Common myeloid progenitor, CD34-positive (primary cell): ENCODE measurements at regions not wholly inside any gene's neighbourhood (a gene's known extent, or its start where the extent isn't known, plus 50 kb on each side); places are given as distances from the start of the nearest gene placed in this dataset.
"Not testable (repeated sequence)": the region's sequence is repeated elsewhere in the genome, so short reads cannot be mapped to it uniquely, and the experiment has no call there.

Source experiments
- CTCF ChIA-PET: fragments of 350-600 bp; sonication (Branson Sonifier 250); formaldehyde crosslinking; loops from one replicate; lab custom pipeline; 2021; ENCODE audit warnings: antibody characterized with exemption; lab: Charles Lee
- POLR2A ChIA-PET: fragments of 350-600 bp; sonication (Branson Sonifier 250); formaldehyde crosslinking; loops from one replicate; lab custom pipeline; 2021; ENCODE audit warnings: antibody characterized with exemption; lab: Charles Lee
- DNase-seq, 3 donors: peaks; one replicate each; pipeline versions ENCODE4 v3.0.0 to v3.0.0-alpha.2; 2013
- H3K27ac ChIP-seq, 2 experiments: 1 replicate in 1 of 2; 2 replicates in 1 of 2; pipeline ENCODE4 v1.7.0; 2013; ENCODE audit warnings: inconsistent platforms in 2 of 2, low read length in 2 of 2, mild to moderate bottlenecking in 2 of 2, low read depth in 1 of 2, moderate library complexity in 1 of 2; ENCODE audit not compliant: severe bottlenecking in 2 of 2, insufficient read depth in 1 of 2, poor library complexity in 1 of 2
- H3K27me3 ChIP-seq, 5 experiments: replicated peaks in 2 of 5; 1 replicate in 3 of 5; 2 replicates in 2 of 5; pipeline versions ENCODE4 v1.6.1 to v1.7.0; 2013; ENCODE audit warnings: low read length in 4 of 5, mild to moderate bottlenecking in 2 of 5, moderate library complexity in 2 of 5, inconsistent platforms in 1 of 5; ENCODE audit not compliant: insufficient read depth in 5 of 5, control insufficient read depth in 4 of 5
- H3K36me3 ChIP-seq, 4 experiments: 1 replicate in 2 of 4; 2 replicates in 2 of 4; pipeline versions ENCODE4 v1.6.1 to v1.7.0; 2013; ENCODE audit warnings: low read length in 3 of 4, control low read depth in 1 of 4, mild to moderate bottlenecking in 1 of 4; ENCODE audit not compliant: control insufficient read depth in 4 of 4, insufficient read depth in 4 of 4
- H3K4me1 ChIP-seq, 4 experiments: 1 replicate in 3 of 4; 2 replicates in 1 of 4; pipeline versions ENCODE4 v1.6.1 to v1.7.1; 2013; ENCODE audit warnings: low read length in 3 of 4, mild to moderate bottlenecking in 3 of 4, control low read depth in 1 of 4, inconsistent platforms in 1 of 4, moderate library complexity in 1 of 4; ENCODE audit not compliant: control insufficient read depth in 4 of 4, insufficient read depth in 4 of 4; ENCODE audit errors: control extremely low read depth in 1 of 4
- H3K4me3 ChIP-seq, 7 experiments: 1 replicate in 4 of 7; 2 replicates in 3 of 7; pipeline versions ENCODE4 v1.5.1 to v1.7.0; 2013; ENCODE audit warnings: mild to moderate bottlenecking in 7 of 7, low read length in 6 of 7, moderate library complexity in 6 of 7, inconsistent platforms in 2 of 7, low read depth in 2 of 7, control low read depth in 1 of 7; ENCODE audit not compliant: insufficient read depth in 4 of 7, control insufficient read depth in 1 of 7; ENCODE audit errors: extremely low read depth in 1 of 7
- H3K9me3 ChIP-seq, 5 experiments: 1 replicate in 4 of 5; 2 replicates in 1 of 5; pipeline versions ENCODE4 v1.6.1 to v1.7.1; 2013; ENCODE audit warnings: low read length in 4 of 5, mild to moderate bottlenecking in 2 of 5, inconsistent platforms in 1 of 5, low read depth in 1 of 5, moderate library complexity in 1 of 5; ENCODE audit not compliant: control insufficient read depth in 4 of 5, insufficient read depth in 2 of 5; ENCODE audit errors: control extremely low read depth in 1 of 5
- WGBS: methylation state at CpG from one replicate; pipeline ENCODE4 v1.1.5; 2013; ENCODE audit not compliant: insufficient coverage; 5-methylcytosine and 5-hydroxymethylcytosine counted together

DNA sequence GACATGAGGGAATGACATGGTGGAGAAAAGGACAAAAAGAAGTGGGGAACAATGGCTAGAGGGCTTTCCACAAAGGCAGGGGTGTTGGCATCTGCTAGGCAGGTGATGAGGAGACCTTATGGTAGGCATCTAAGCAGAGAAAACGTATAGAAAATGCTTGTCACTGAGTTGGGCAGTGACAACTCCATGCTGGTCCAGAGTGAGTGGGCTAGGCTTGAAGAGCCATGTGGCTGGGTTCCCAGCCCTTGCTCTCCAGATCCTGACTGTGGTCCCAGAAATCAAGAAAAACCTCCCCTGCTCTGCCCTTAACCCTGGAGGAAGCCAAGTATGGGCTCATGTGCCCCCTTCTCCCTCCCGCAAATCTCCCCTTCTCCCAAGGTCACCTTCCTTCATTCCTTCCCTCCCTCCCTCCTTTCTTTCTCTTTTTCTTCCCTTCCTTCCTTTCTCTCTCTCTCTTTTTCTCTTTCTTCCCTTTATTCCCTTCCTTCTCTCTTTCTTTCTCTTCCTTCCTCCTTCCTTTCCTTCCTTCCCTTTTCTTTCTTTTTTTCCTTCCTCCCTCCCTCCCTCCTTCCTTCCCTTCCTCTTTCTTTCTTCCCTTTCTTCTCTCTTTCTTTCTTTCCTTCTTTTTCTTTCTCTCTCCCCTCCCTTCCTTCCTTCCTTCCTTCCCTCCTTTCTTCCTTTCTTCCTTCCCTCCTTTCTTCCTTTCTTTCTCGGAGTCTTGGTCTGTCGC is 102.8 kb downstream of the NAV1 start:
- no peak for DNase-seq
- Histone ChIP-seq H3K27ac (no peak overlapping the region), H3K4me3 (no peak overlapping the region), H3K27me3 (no peaks in the 10 kb centered on the region), H3K9me3 (no peaks in the 10 kb centered on the region), H3K4me1 (no peaks in the 10 kb centered on the region), H3K36me3 (peaks cover 0 to 9% (median 0%) of the 10 kb centered on the region in 4 experiments)
- ChIA-PET POLR2A (no interaction called here), CTCF (interaction anchor here (1.2 to 1.4 kb wide), 2 partner anchors 35 to 63 kb away, joined by 4 read pairs; no protein-coding TSS in a partner anchor)
- 97% methylated on average over 3 of the region's 4 CpGs for WGBS

DNA sequence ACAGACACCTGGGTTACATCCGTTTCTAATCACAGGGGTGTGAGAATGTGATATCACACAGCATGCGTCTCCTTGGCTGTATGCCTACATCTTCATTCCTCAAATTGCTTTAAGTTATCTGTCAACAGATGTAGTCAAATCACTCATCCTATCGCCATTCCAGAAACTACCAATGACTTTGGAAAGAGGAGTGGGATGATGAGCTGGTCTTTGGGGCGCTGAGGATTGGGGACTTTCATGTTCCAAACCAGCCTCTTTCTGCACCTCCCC is 104.8 kb downstream of the NAV1 start:
- Histone ChIP-seq H3K4me3 (no peak overlapping the region), H3K9me3 (no peaks in the 10 kb centered on the region), H3K36me3 (peaks cover 0 to 7% (median 0%) of the 10 kb centered on the region in 4 experiments), H3K4me1 (peaks cover 0 to 9% (median 5%) of the 10 kb centered on the region in 4 experiments), H3K27ac (no peak overlapping the region), H3K27me3 (peaks cover 0 to 13% (median 0%) of the 10 kb centered on the region in 5 experiments)
- no peak for DNase-seq
- CTCF ChIA-PET, result no interaction called here
- 100% methylated on average over 1 of the region's 4 CpGs for WGBS
- POLR2A ChIA-PET, result no interaction called here

DNA sequence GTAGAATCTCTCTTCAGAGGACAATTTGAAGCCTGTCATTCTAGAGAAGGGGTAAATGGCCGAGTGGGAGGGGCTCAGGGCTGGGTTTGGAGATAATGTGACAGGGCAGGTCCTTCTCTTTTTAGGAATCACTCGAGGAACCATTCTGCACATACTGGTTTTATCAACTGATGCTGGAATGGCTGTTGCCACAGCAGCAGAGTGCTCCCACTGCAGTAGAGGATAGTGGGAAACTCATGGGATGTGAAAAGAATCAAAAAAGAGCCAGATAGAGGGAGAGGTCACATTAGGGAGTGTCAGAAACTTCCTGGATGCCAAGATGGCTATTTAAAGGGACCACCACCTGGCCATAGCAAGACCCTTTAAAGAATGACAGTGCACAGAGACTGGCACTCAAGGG is 105.3 kb downstream of the NAV1 start:
- H3K4me1 ChIP-seq, result peaks cover 0 to 11% (median 7%) of the 10 kb centered on the region in 4 experiments
- no peaks in the 10 kb centered on the region for H3K9me3 ChIP-seq
- peaks cover 0 to 17% (median 2%) of the 10 kb centered on the region in 5 experiments for H3K27me3 ChIP-seq
- no peak for DNase-seq
- ChIA-PET POLR2A (no interaction called here), CTCF (no interaction called here)
- H3K27ac ChIP-seq, result no peak overlapping the region
- WGBS, result no CpG with 5 or more reads among the region's 2 CpGs
- H3K36me3 ChIP-seq, result peaks cover 0 to 8% (median 0%) of the 10 kb centered on the region in 4 experiments
- no peak overlapping the region for H3K4me3 ChIP-seq

DNA sequence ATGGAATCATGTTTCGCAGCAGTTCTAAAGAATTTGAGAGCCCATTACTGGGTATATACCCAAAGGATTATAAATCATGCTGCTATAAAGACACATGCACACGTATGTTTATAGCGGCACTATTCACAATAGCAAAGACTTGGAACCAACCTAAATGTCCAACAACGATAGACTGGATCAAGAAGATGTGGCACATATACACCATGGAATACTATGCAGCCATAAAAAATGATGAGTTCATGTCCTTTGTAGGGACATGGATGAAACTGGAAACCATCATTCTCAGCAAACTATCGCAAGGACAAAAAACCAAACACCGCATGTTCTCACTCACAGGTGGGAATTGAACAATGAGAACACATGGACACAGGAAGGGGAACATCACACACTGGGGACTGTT is 106.1 kb downstream of the NAV1 start:
- peaks cover 0 to 18% (median 9%) of the 10 kb centered on the region in 4 experiments for H3K4me1 ChIP-seq
- POLR2A ChIA-PET, CTCF ChIA-PET, H3K36me3 ChIP-seq, DNase-seq, H3K27ac ChIP-seq, H3K9me3 ChIP-seq, H3K4me3 ChIP-seq: not testable (repeated sequence)
- H3K27me3 ChIP-seq, result peaks cover 0 to 25% (median 2%) of the 10 kb centered on the region in 5 experiments
- WGBS, result no CpG with 5 or more reads among the region's 6 CpGs

DNA sequence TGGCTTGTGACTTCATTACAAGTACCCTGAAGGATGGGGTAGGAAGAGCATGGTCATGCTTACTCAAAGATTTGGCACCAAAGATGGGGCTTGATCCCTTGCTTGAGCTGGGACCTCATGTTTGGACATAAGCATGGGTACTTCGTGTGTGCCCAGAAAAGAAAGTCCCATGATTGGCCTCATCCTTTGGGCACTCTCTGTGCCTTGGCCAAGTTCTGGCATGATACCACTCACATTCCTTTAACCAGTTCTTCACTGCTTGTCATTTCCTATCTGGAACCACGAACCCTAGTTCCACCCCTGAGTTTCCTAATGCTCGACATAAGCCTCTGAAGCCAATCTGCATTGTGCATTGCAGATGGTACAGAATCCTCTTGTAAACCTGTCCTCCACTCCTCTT is 107.0 kb downstream of the NAV1 start:
- no peak overlapping the region for H3K4me3 ChIP-seq
- H3K36me3 ChIP-seq, result peaks cover 0 to 4% (median 0%) of the 10 kb centered on the region in 4 experiments
- H3K9me3 ChIP-seq, result no peaks in the 10 kb centered on the region
- CTCF ChIA-PET, result no interaction called here
- peaks cover 0 to 24% (median 11%) of the 10 kb centered on the region in 4 experiments for H3K4me1 ChIP-seq
- POLR2A ChIA-PET, result no interaction called here
- H3K27me3 ChIP-seq, result peaks cover 0 to 35% (median 4%) of the 10 kb centered on the region in 5 experiments
- DNase-seq, result no peak
- 57% methylated on average over 3 of the region's 3 CpGs for WGBS
- H3K27ac ChIP-seq, result no peak overlapping the region

DNA sequence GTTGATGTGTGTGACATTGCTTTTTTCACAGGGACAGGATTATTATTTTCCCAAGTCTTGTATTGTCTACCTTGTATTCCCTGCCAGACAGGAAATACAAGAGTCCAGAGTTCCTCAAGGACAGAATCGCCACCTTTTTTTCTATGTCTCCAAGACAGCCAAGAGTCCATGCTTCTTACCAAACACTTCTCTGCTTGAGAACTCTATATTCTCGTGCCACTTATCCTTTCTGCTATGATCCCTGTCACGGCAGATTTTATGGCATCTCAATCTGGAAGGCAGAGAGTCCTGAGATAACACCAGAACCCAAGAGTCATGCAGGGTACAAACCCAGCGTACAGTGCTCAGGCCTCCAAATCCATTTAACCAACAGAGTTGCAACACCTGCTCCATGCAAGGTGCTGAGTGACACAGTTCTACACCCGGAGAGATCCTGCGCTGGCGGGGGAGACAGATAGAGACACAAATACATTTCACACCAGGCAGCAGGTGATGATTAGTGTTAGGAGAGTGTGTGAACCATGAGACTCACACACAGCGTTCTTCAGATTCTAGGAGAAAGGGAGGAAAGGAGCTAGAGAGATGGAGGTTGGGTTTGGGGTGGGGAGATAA is 107.6 kb downstream of the NAV1 start:
- Histone ChIP-seq H3K36me3 (peaks cover 0 to 4% (median 0%) of the 10 kb centered on the region in 4 experiments), H3K4me3 (no peak overlapping the region), H3K4me1 (peaks cover 0 to 24% (median 11%) of the 10 kb centered on the region in 4 experiments), H3K27ac (no peak overlapping the region), H3K27me3 (peaks cover 0 to 40% (median 4%) of the 10 kb centered on the region in 5 experiments), H3K9me3 (no peaks in the 10 kb centered on the region)
- no peak for DNase-seq
- POLR2A ChIA-PET, result no interaction called here
- CTCF ChIA-PET, result interaction anchor here (0.8 kb wide), 1 partner anchor 11 kb away, joined by 3 read pairs; no protein-coding TSS in a partner anchor
- whole genome bisulfite sequencing, result 100% methylated on average over 6 of the region's 8 CpGs

DNA sequence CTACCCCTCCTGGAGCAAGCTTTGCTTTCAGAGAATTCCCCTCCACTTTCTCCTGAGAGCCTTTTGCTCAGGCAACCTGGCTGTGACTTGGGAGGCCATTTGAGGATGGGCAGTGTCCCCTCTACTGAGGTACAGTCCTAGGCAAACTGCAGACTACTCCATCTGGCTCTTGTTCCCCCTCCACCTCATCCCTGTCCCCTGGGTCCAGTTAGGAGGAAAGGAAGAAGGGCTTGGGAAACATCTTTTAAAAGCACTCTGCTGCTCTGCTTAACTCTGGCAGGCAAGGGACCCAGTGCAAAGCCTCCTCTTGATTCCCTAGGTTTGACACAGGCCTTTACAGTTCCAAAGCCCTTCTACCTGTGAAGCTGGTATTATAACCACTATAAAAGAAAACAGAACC is 108.2 kb downstream of the NAV1 start:
- no peak for DNase-seq
- no peak overlapping the region for H3K4me3 ChIP-seq
- H3K4me1 ChIP-seq, result peaks cover 0 to 24% (median 11%) of the 10 kb centered on the region in 4 experiments
- no peaks in the 10 kb centered on the region for H3K9me3 ChIP-seq
- peaks cover 0 to 4% (median 0%) of the 10 kb centered on the region in 4 experiments for H3K36me3 ChIP-seq
- POLR2A ChIA-PET, result no interaction called here
- CTCF ChIA-PET, result interaction anchor here (0.8 kb wide), 1 partner anchor 10 kb away, joined by 3 read pairs; no protein-coding TSS in a partner anchor
- H3K27ac ChIP-seq, result no peak overlapping the region
- peaks cover 0 to 41% (median 4%) of the 10 kb centered on the region in 5 experiments for H3K27me3 ChIP-seq
